ENCODE measurements at regions not wholly inside any gene's neighbourhood (a gene's known extent, or its start where the extent isn't known, plus 50 kb on each side); places are given as distances from the start of the nearest gene placed in this dataset.

DNA sequence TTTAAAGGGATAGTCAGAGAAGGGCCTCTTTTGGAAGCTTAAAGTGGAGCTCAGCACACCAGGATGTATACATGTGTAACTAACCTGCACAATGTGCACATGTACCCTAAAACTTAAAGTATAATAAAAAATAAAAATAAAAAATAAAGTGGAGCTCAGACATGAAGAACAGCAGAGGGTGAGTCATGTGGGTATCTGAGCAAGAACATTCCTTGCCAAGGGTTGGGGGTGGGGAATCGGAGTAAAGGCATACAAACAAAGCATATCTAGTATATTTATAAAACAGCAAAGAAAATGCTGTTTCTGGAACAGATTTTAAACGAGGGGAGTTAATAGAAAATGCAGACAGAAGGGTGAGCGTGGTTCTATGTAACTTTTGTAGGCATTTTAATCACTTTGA is 562.6 kb upstream of the ANO3 start:
- intact Hi-C loops (cut with DNase I; ENCODE audit: low total_unique reads) = no loop called here
- H3K4me1 ChIP-seq = no peaks in the 10 kb centered on the region
- no peaks in the 10 kb centered on the region for H3K9me3 ChIP-seq
- no peak for DNase-seq
- H3K36me3 ChIP-seq = no peaks in the 10 kb centered on the region
- no peak overlapping the region for H3K4me3 ChIP-seq
- no peak for TF ChIP-seq CTCF (IDR thresholded peaks at IDR 0.05)
- no peak for TF ChIP-seq POLR2A (IDR thresholded peaks at IDR 0.05)
- no peak overlapping the region for H3K27ac ChIP-seq
- H3K27me3 ChIP-seq = no peaks in the 10 kb centered on the region

- intact Hi-C loops (cut with DNase I; ENCODE audit: low total_unique reads) = no loop called here
- Histone ChIP-seq H3K27ac (no peak overlapping the region), H3K4me1 (no peaks in the 10 kb centered on the region), H3K36me3 (no peaks in the 10 kb centered on the region), H3K27me3 (no peaks in the 10 kb centered on the region), H3K9me3 (no peaks in the 10 kb centered on the region), H3K4me3 (no peak overlapping the region)
- TF ChIP-seq POLR2A (IDR thresholded peaks at IDR 0.05) (no peak), CTCF (IDR thresholded peaks at IDR 0.05) (no peak)
- DNase-seq = no peak
Observed at GRCh38 chr11:25771605-25772004, 560.3 kb upstream of the ANO3 start.

GRCh38 chr11:25775603-25776002 is 556.3 kb upstream of the ANO3 start:
- intact Hi-C loops (cut with DNase I; ENCODE audit: low total_unique reads) = no loop called here
- Histone ChIP-seq H3K36me3 (no peaks in the 10 kb centered on the region), H3K9me3 (no peaks in the 10 kb centered on the region), H3K27ac (no peak overlapping the region), H3K4me3 (no peak overlapping the region), H3K4me1 (no peaks in the 10 kb centered on the region), H3K27me3 (no peaks in the 10 kb centered on the region)
- TF ChIP-seq POLR2A (IDR thresholded peaks at IDR 0.05) (no peak), CTCF (IDR thresholded peaks at IDR 0.05) (no peak)
- no peak for DNase-seq

DNA sequence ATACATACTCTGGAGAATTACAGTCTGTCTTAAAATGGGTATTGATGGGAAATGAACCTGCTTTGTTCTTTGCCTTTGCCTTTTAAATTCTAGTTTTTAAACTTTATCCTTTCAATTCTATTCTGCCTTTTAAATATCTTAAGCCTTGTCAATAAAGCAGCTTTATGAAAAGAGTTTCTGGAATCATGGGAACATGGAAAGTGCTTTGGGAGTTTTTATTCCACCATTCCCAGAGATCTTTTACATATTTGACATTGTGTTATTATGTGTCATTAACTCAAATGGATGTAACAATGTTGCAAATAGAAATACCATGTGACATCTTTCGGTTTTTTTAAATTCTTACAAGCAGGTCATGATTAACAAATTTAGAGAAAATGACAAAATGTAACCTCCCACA is 555.7 kb upstream of the ANO3 start:
- Histone ChIP-seq H3K9me3 (no peaks in the 10 kb centered on the region), H3K27ac (no peak overlapping the region), H3K27me3 (no peaks in the 10 kb centered on the region), H3K4me3 (no peak overlapping the region), H3K4me1 (no peaks in the 10 kb centered on the region), H3K36me3 (no peaks in the 10 kb centered on the region)
- TF ChIP-seq CTCF (IDR thresholded peaks at IDR 0.05) = no peak
- TF ChIP-seq POLR2A (IDR thresholded peaks at IDR 0.05) = no peak
- intact Hi-C loops (cut with DNase I; ENCODE audit: low total_unique reads) = no loop called here
- no peak for DNase-seq

GRCh38 chr11:25777343-25777742 is 554.6 kb upstream of the ANO3 start:
- intact Hi-C loops (cut with DNase I; ENCODE audit: low total_unique reads) = no loop called here
- DNase-seq = no peak
- no peaks in the 10 kb centered on the region for H3K9me3 ChIP-seq
- TF ChIP-seq CTCF (IDR thresholded peaks at IDR 0.05) (no peak), POLR2A (IDR thresholded peaks at IDR 0.05) (no peak)
- H3K4me3 ChIP-seq = no peak overlapping the region
- H3K27me3 ChIP-seq = no peaks in the 10 kb centered on the region
- no peaks in the 10 kb centered on the region for H3K4me1 ChIP-seq
- no peaks in the 10 kb centered on the region for H3K36me3 ChIP-seq
- H3K27ac ChIP-seq = no peak overlapping the region
